Muscle of leg (tissue), 3 donors: ENCODE measurements at regions not wholly inside any gene's neighbourhood (a gene's known extent, or its start where the extent isn't known, plus 50 kb on each side); places are given as distances from the start of the nearest gene placed in this dataset.

Experiments used
- DNase-seq: peaks from one replicate; pipeline ENCODE4 v3.0.0; 2013
- H3K27ac ChIP-seq: one replicate; pipeline ENCODE4 v1.5.1; 2013; ENCODE audit warnings: mild to moderate bottlenecking, low read length, control low read depth
- H3K27me3 ChIP-seq: one replicate; pipeline ENCODE4 v1.6.1; 2013; ENCODE audit warnings: low read length; ENCODE audit not compliant: control insufficient read depth, insufficient read depth
- H3K36me3 ChIP-seq: one replicate; pipeline ENCODE4 v1.6.1; 2013; ENCODE audit warnings: low read length; ENCODE audit not compliant: control insufficient read depth, insufficient read depth
- H3K4me1 ChIP-seq: one replicate; pipeline ENCODE4 v1.6.1; 2013; ENCODE audit warnings: low read length; ENCODE audit not compliant: control insufficient read depth, insufficient read depth
- H3K4me3 ChIP-seq: one replicate; pipeline ENCODE4 v1.5.1; 2013; ENCODE audit warnings: low read length, control low read depth
- H3K9me3 ChIP-seq: replicated peaks from 2 replicates; pipeline ENCODE4 v1.6.1; 2013; ENCODE audit warnings: low read depth, low read length; ENCODE audit not compliant: control insufficient read depth
- WGBS: methylation state at CpG from one replicate; pipeline ENCODE4 v1.1.5; 2013; ENCODE audit warnings: missing lambda C conversion rate; ENCODE audit not compliant: insufficient coverage; 5-methylcytosine and 5-hydroxymethylcytosine counted together

DNA sequence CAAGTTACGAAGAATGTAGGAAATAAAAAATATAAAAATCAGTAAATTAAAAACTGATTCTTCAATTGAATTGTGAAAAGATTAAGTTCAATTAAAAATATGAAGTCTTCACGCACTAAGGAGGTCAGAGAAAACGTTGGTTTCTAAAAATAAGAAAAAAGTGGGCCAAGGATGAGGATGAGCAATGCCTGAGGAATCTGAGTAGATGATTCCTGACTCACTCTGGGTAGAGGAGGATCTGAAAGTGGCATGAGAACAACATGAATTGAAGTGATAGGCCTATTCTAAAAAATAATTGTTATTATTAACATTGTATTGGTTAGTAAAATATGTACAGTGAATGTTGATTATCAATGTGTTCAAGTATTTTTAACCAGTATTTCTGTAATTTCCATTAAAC is 444.2 kb downstream of the GRIA2 start:
- 64% methylated on average over 2 of the region's 3 CpGs for WGBS
- H3K4me3 ChIP-seq, result no peak overlapping the region
- H3K36me3 ChIP-seq, result no peaks in the 10 kb centered on the region
- no peaks in the 10 kb centered on the region for H3K4me1 ChIP-seq
- no peaks in the 10 kb centered on the region for H3K27me3 ChIP-seq
- H3K27ac ChIP-seq, result no peak overlapping the region
- no peaks in the 10 kb centered on the region for H3K9me3 ChIP-seq
- DNase-seq, result no peak

DNA sequence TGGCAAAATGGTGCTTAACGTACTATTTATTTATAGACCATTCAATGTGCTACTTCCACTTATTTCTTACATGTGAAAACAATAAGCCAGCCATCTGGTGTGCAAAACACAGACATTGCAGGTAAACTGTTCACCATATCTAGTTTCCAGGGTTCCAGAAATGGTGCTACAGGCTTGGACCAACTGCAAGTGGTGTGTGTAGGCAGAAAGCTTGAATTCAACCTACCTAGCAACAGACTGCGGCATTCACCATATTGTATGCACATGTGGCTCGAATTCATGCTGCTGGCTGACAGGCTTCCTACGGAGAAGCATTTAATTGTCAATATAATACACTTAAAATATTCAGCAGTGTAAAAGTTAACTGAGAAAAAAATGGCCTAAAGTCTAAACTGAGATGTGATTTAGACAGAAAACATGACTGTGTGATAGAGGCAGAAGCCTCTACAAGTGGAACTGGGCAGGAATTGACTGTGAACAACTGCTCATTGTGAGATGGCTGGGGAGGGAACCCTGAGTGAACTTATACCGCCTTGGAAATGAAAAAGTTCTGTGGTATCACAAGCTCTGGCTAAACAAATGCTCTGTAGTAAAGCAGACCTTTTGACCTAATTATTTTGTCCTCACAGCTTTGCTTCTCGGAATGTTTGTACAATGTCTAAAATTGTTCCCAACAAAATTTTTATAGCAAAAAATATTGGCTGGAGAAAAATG is 434.7 kb downstream of the GRIA2 start:
- Histone ChIP-seq H3K27me3 (no peaks in the 10 kb centered on the region), H3K36me3 (no peaks in the 10 kb centered on the region), H3K4me1 (no peaks in the 10 kb centered on the region), H3K4me3 (no peak overlapping the region), H3K27ac (no peak overlapping the region), H3K9me3 (no peaks in the 10 kb centered on the region)
- no CpG with 5 or more reads among the region's 6 CpGs for WGBS
- DNase-seq, result peak; percentile 7

DNA sequence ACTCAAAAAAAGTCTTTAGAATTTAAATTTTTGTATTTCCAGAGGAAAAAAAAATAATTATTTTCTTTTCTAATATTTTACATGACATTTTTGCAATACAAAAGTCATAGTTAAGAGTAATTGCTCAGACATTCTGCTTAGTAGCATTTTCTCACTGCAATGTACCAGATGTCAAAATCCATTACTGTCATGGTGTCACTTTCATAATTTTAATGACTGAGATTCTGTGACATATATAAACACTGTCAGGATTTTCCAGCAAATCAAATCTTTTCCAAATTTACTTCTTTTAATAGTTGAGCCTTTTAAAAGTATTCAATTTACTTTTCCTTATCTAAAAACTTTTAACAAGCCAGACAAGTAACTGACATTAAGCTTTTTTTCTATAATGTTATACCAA is 422.7 kb downstream of the GRIA2 start:
- no peak overlapping the region for H3K27ac ChIP-seq
- H3K27me3 ChIP-seq, result no peaks in the 10 kb centered on the region
- DNase-seq, result no peak
- H3K9me3 ChIP-seq, result no peaks in the 10 kb centered on the region
- H3K4me3 ChIP-seq, result no peak overlapping the region
- H3K36me3 ChIP-seq, result no peaks in the 10 kb centered on the region
- no peaks in the 10 kb centered on the region for H3K4me1 ChIP-seq

DNA sequence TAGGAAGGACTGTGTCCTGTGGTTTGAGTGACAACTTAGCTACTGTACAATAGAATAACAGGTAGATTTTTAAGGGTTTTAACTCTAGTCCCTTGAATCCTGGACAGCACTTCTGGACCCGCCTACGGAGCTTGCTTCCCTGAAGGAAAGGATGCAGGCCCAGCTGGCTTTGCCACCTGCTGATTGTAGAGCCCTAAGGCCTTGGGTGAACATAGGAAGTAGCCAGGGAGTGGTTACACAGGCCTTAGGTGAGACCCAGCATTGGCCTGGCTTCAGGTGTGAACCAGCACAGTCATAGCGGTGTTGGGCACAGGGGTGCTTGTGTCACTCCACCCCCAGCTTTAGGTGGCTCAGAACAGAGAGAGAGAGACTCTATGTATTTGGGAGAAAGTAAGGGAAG is 413.5 kb downstream of the GRIA2 start:
- Histone ChIP-seq H3K36me3 (no peaks in the 10 kb centered on the region), H3K4me3 (no peak overlapping the region), H3K27me3 (no peaks in the 10 kb centered on the region), H3K9me3 (no peaks in the 10 kb centered on the region), H3K4me1 (no peaks in the 10 kb centered on the region), H3K27ac (no peak overlapping the region)
- no peak for DNase-seq
- 95% methylated on average over 3 of the region's 3 CpGs for WGBS

DNA sequence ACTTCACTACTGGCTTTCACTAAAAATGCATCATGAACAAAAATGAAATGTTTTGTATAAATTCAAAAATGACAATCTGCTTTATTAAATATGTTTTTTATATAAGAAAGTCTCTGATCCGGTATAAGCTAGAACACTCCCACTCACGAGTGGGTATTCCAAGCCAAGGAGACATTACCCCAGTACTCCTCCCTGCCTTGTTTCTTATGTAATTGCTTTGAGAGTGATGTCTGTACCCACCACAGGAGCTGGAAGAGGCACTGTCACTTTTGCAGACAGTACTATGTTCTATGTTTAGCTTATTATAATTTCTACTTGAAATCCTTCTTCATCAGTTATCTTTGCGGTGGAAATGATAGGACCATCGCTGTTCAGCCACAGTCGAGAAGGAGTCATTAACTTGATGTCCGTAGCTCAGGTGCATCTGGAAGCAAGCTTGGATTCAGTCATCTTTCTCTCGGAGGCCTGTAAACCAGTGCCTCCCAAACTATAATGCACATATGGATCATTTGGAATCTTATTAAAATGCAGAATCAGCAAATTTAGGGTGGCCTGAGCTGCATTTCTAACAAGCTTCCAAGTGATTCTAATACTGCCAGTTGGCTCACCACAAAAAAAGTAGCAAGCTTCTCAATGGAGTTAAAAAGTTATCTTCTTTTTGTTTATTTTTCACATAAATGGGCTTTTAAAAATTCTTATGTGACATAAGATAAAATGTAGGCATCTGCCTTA is 396.4 kb downstream of the GRIA2 start:
- Histone ChIP-seq H3K9me3 (no peaks in the 10 kb centered on the region), H3K27ac (no peak overlapping the region), H3K4me1 (no peaks in the 10 kb centered on the region), H3K36me3 (no peaks in the 10 kb centered on the region), H3K4me3 (no peak overlapping the region), H3K27me3 (no peaks in the 10 kb centered on the region)
- 90% methylated on average over 3 of the region's 7 CpGs for WGBS
- no peak for DNase-seq

DNA sequence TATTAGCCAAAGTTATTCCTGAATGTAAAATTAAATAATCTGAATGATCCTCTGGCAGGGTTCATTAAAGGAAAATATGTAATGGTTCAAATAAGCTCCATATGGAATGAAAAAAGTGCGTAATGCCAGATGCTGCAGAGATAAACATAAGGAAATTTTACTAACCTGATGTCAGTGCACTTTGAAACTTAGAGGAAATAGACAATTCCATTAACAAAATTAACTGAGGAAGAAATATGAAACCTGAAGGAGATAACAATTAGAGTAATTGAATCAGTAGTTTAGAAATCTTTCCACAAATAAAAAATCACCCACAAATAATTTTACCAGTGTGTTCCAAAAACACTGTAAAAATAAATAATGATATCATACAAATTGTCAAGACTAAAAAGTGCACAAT is 387.5 kb downstream of the GRIA2 start:
- Histone ChIP-seq H3K36me3 (no peaks in the 10 kb centered on the region), H3K4me1 (no peaks in the 10 kb centered on the region), H3K27ac (no peak overlapping the region), H3K4me3 (no peak overlapping the region), H3K27me3 (no peaks in the 10 kb centered on the region), H3K9me3 (no peaks in the 10 kb centered on the region)
- no CpG with 5 or more reads among the region's 1 CpG for WGBS
- no peak for DNase-seq

DNA sequence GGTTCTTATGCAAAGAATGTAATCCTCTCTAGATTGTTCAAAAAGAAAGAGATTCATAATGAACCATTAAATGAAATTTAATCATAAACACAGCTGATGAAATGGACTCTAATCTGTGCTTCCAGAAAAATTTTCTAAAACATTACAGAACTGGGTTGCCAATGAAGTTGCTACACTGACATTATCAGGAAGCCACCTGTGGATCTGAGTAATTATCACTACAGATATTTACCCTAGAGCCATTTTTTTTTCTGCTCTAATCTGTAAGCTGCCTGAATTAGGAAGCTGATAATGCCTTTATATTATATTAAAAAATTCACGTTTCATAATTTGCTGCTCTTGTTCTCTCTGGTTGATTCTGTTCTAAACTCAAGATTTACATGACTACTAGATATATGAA is 380.1 kb downstream of the GRIA2 start:
- Histone ChIP-seq H3K4me1 (no peaks in the 10 kb centered on the region), H3K27me3 (no peaks in the 10 kb centered on the region), H3K36me3 (no peaks in the 10 kb centered on the region), H3K27ac (no peak overlapping the region), H3K4me3 (no peak overlapping the region), H3K9me3 (no peaks in the 10 kb centered on the region)
- no CpG with 5 or more reads among the region's 1 CpG for WGBS
- DNase-seq, result no peak

DNA sequence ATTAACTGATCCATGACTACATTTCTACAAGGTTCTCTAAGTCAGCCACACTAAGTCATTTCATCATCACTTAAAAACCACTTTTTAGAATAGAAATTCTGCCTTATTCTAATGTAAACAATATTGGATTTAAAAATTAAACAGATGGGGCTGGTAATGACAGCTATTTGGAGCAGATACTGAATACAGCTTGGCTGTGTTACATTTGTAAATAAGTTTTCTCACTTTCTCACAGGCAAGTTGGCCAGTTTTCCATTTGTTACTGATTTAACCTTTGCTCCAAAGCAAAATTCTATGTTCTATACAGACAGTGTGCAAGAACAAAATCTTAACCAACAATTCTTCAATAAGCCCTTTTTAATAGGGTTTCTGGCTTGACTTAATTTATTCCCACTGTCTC is 370.7 kb downstream of the GRIA2 start:
- no peaks in the 10 kb centered on the region for H3K4me1 ChIP-seq
- no peaks in the 10 kb centered on the region for H3K9me3 ChIP-seq
- H3K4me3 ChIP-seq, result no peak overlapping the region
- no peak overlapping the region for H3K27ac ChIP-seq
- H3K27me3 ChIP-seq, result no peaks in the 10 kb centered on the region
- H3K36me3 ChIP-seq, result no peaks in the 10 kb centered on the region
- peak; percentile 6 for DNase-seq

DNA sequence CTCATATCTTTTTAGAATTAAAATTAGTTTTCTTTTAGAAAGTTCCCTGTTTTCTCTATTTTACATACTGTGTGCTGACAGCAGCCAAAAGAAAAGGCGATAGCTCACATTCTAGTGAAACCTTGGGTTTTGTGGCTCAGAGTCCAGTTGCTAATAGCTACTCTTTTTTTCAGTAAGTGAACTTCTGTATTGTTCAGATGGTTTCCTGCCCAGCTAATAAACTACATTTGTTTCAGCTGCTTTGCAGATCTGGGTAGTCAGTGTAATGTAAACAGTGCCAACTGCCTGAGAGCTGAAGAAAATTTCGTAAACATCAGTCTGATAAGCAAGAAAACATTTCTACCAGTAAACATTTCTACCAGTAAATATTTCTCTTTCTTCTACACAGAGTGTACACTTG is 370.2 kb downstream of the GRIA2 start:
- no peak for DNase-seq
- no peak overlapping the region for H3K4me3 ChIP-seq
- no peaks in the 10 kb centered on the region for H3K9me3 ChIP-seq
- H3K27me3 ChIP-seq, result no peaks in the 10 kb centered on the region
- no peaks in the 10 kb centered on the region for H3K36me3 ChIP-seq
- no peak overlapping the region for H3K27ac ChIP-seq
- WGBS, result no CpG with 5 or more reads among the region's 2 CpGs
- H3K4me1 ChIP-seq, result no peaks in the 10 kb centered on the region

DNA sequence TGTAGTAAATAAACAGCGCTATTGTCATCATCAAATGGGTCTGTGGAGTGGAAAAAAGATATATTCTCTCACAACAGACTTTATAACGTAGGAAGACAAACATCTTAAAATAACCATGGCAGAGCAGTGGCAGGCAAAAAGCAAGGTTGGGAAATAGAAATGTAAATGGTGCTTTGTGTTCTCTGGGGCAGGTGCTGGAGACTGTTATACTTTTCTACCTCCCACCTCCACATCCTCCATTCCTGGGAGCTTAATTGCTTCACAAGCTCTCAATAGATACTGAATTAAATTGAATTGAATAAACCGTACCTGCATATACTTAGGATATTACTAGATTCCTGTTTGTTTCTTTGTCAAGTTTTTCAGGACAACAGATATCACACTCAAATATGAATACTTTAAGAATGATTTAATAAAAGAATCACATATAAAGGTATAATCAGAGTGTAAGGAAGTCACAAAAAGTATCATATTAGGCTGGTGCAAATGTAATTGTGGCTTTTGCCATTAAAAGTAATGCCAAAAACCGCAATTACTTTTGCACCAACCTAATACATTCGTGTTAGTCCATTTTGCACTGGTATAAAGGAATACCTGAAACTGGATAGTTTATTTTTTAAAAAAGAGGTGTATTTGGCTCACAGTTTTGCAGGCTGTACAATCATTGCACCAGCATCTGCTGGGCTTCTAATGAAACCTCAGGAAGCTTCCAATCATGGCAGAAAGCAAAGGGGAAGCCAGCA is 367.3 kb downstream of the GRIA2 start:
- Histone ChIP-seq H3K27ac (no peak overlapping the region), H3K4me1 (no peaks in the 10 kb centered on the region), H3K9me3 (no peaks in the 10 kb centered on the region), H3K4me3 (no peak overlapping the region), H3K27me3 (no peaks in the 10 kb centered on the region), H3K36me3 (no peaks in the 10 kb centered on the region)
- DNase-seq, result no peak
- WGBS, result no CpG with 5 or more reads among the region's 5 CpGs
